HG03066 (cell line): ENCODE measurements at regions not wholly inside any gene's neighbourhood (a gene's known extent, or its start where the extent isn't known, plus 50 kb on each side); places are given as distances from the start of the nearest gene placed in this dataset.
A peak's percentile ranks its signal among the peaks of the same experiment; 100 is the strongest.
"Not testable (repeated sequence)": the region's sequence is repeated elsewhere in the genome, so short reads cannot be mapped to it uniquely, and the experiment has no call there.

Source experiments
- ATAC-seq: cut with Tn5 transposase; IDR thresholded peaks from one replicate; pipeline ENCODE4 v1.9.1; 2021; ENCODE audit warnings: low read depth; ENCODE audit not compliant: unreplicated experiment

- ATAC-seq, result no peak
These were observed 225.7 kb upstream of the TENT5A start for GRCh38 chr6:81978230-81978629.

- ATAC-seq, result no peak
These were observed 225.0 kb upstream of the TENT5A start for GRCh38 chr6:81977486-81977885.

- no peak for ATAC-seq
These were observed 217.3 kb upstream of the TENT5A start for GRCh38 chr6:81969814-81970213.

GRCh38 chr6:81969011-81969410, 216.5 kb upstream of the TENT5A start:
- ATAC-seq, result no peak

- ATAC-seq, result no peak
These were observed 214.5 kb upstream of the TENT5A start for GRCh38 chr6:81966968-81967367.

GRCh38 chr6:81962198-81962597, 209.7 kb upstream of the TENT5A start:
- no peak for ATAC-seq

GRCh38 chr6:81950877-81951276, 198.4 kb upstream of the TENT5A start:
- ATAC-seq, result peak; percentile 73

- no peak for ATAC-seq
These were observed 196.4 kb upstream of the TENT5A start for GRCh38 chr6:81948861-81949260.

- not testable (repeated sequence) for ATAC-seq
These were observed 195.7 kb upstream of the TENT5A start for GRCh38 chr6:81948196-81948595.

- no peak for ATAC-seq
These were observed 192.2 kb upstream of the TENT5A start for GRCh38 chr6:81944661-81945060.

- not testable (repeated sequence) for ATAC-seq
These were observed 190.4 kb upstream of the TENT5A start for GRCh38 chr6:81942842-81943241.

GRCh38 chr6:81942067-81942370, 189.5 kb upstream of the TENT5A start:
- ATAC-seq, result no peak

- ATAC-seq, result no peak
These were observed 188.0 kb upstream of the TENT5A start for GRCh38 chr6:81940451-81940985.

- ATAC-seq, result no peak
These were observed 187.3 kb upstream of the TENT5A start for GRCh38 chr6:81939766-81940165.

GRCh38 chr6:81938991-81939732, 186.7 kb upstream of the TENT5A start:
- no peak for ATAC-seq

GRCh38 chr6:81938014-81938856, 185.8 kb upstream of the TENT5A start:
- peak; percentile 76 for ATAC-seq

GRCh38 chr6:81937296-81937937, 184.9 kb upstream of the TENT5A start:
- no peak for ATAC-seq

- ATAC-seq, result no peak
These were observed 182.5 kb upstream of the TENT5A start for GRCh38 chr6:81934936-81935335.

- no peak for ATAC-seq
These were observed 181.1 kb upstream of the TENT5A start for GRCh38 chr6:81933608-81934051.

- ATAC-seq, result no peak
These were observed 180.6 kb upstream of the TENT5A start for GRCh38 chr6:81933089-81933488.

- not testable (repeated sequence) for ATAC-seq
These were observed 180.0 kb upstream of the TENT5A start for GRCh38 chr6:81932448-81932847.
